Aorta (tissue), 5 donors: ENCODE measurements at regions not wholly inside any gene's neighbourhood (a gene's known extent, or its start where the extent isn't known, plus 50 kb on each side); places are given as distances from the start of the nearest gene placed in this dataset.

Source experiments
- ATAC-seq: fragments of 200-7000 bp; cut with Tn5 transposase; one replicate; pipeline ENCODE4 v1.9.1; 2022; ENCODE audit warnings: moderate library complexity; ENCODE audit not compliant: low FRiP score
- DNase-seq, 2 donors: peaks; one replicate each; pipeline ENCODE4 v3.0.0-alpha.2; 2020
- H3K27ac ChIP-seq, 2 donors: one replicate each; pipeline ENCODE4 v1.5.1; 2013; ENCODE audit warnings: low read length in 2 of 2, mild to moderate bottlenecking in 2 of 2, moderate library complexity in 2 of 2, control low read depth in 1 of 2, inconsistent platforms in 1 of 2, low read depth in 1 of 2
- H3K27me3 ChIP-seq, 2 donors: one replicate each; pipeline ENCODE4 v1.6.1; 2013; ENCODE audit warnings: control low read depth in 1 of 2, low read length in 1 of 2, mild to moderate bottlenecking in 1 of 2, moderate library complexity in 1 of 2; ENCODE audit not compliant: insufficient read depth in 2 of 2, control insufficient read depth in 1 of 2
- H3K36me3 ChIP-seq, 2 donors: one replicate each; pipeline ENCODE4 v1.6.1; 2013; ENCODE audit warnings: control low read depth in 1 of 2, low read length in 1 of 2, mild to moderate bottlenecking in 1 of 2; ENCODE audit not compliant: insufficient read depth in 2 of 2, control insufficient read depth in 1 of 2
- H3K4me1 ChIP-seq, 2 donors: one replicate each; pipeline ENCODE4 v1.6.1; 2013; ENCODE audit warnings: low read length in 2 of 2, control low read depth in 1 of 2, mild to moderate bottlenecking in 1 of 2, moderate library complexity in 1 of 2; ENCODE audit not compliant: insufficient read depth in 2 of 2, control insufficient read depth in 1 of 2
- H3K4me3 ChIP-seq, 2 donors: one replicate each; pipeline ENCODE4 v1.5.1; 2013; ENCODE audit warnings: low read length in 2 of 2, control low read depth in 1 of 2, mild to moderate bottlenecking in 1 of 2
- H3K9me3 ChIP-seq: one replicate; pipeline ENCODE4 v1.6.1; 2013; ENCODE audit warnings: mild to moderate bottlenecking, low read length; ENCODE audit not compliant: control insufficient read depth
- WGBS, 2 donors: extraction: QIAGEN DNeasy Blood & Tissue Kit; methylation state at CpG; one replicate each; pipeline ENCODE4 v1.1.7; 2013; 5-methylcytosine and 5-hydroxymethylcytosine counted together
- intact Hi-C, 2 donors: fragments of 100-400 bp; cut with DNase I; formaldehyde crosslinking; loops; one replicate each; pipeline versions ENCODE4 v1.14.2 to v1.15.0; 2022
- donor health status: healthy with polysubstance abuse.
- donor health status: Bipolar disorder and iron deficiency.
- donor health status: DM: no; HTN: no; CAD: no.
- donor health status: DM: no; HTN: no; CAD: no.
- donor health status: DM: yes; HTN: yes; CAD: no.

DNA sequence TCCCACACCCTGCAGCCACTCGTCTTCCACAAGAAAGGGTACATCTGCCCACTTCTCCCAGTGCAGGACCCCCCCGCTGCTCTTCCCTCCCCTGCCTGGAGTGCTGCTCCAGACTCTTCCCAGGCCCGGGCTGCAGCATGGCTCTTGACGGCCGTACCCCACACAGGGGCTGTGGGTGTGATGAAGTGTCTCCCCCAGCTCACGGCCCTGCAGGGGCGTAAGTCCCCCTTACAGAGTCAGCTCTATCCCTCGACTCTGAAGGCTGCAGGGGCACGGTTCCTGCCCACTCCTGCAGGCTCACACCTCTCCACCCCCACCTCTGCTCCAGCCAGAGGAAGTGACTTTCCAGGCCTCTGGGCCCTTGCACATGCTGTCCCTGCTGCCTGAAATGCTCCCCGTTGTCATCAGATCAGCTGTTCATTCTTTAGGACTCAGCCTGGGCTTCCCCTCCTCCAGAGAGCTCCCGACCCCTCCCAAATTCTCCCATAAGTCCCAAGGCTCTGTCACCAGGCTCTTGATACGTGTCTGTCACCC lies 180.6 kb upstream of the IER5L start:
- Histone ChIP-seq H3K36me3 (no peaks in the 10 kb centered on the region), H3K9me3 (peaks cover 3% of the 10 kb centered on the region), H3K27ac (no peak overlapping the region), H3K4me1 (no peaks in the 10 kb centered on the region), H3K27me3 (no peaks in the 10 kb centered on the region), H3K4me3 (no peak overlapping the region)
- 81 to 84% methylated on average over 12 of the region's 12 CpGs for WGBS, 2 donors
- intact Hi-C loops = no loop called here
- DNase-seq (peak in 1 of 2 donors; percentile 37), ATAC-seq (no peak)

DNA sequence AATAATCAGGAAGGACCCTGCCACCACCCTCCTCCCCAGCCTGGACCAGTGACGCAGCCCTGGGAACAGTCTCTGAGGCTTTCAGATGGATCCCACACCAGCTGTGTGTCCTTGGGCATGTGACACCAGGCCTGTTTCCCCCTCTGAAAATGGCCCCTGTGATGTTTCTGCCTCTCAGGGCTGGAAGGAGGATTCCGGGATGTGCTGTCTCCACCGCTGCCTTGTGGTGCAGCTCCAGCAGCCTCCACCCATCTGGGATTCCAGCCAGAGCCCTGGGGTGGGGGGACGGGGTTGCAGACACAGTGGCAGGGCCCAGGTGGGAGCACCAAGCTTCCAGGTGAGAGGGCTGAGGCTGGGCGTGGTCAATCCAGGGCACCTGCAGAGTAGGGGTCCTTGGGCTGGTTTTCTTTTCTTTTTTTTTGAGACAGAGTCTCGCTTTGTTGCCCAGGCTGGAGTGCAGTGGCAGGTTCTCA lies 179.7 kb upstream of the IER5L start:
- Histone ChIP-seq H3K4me3 (no peak overlapping the region), H3K27ac (no peak overlapping the region), H3K9me3 (peaks cover 3% of the 10 kb centered on the region), H3K27me3 (no peaks in the 10 kb centered on the region), H3K36me3 (no peaks in the 10 kb centered on the region), H3K4me1 (no peaks in the 10 kb centered on the region)
- 73 to 85% methylated on average over 6 of the region's 6 CpGs for WGBS, 2 donors
- intact Hi-C loops = no loop called here
- peak in 1 of 2 donors; percentile 37 for DNase-seq
- ATAC-seq = no peak

DNA sequence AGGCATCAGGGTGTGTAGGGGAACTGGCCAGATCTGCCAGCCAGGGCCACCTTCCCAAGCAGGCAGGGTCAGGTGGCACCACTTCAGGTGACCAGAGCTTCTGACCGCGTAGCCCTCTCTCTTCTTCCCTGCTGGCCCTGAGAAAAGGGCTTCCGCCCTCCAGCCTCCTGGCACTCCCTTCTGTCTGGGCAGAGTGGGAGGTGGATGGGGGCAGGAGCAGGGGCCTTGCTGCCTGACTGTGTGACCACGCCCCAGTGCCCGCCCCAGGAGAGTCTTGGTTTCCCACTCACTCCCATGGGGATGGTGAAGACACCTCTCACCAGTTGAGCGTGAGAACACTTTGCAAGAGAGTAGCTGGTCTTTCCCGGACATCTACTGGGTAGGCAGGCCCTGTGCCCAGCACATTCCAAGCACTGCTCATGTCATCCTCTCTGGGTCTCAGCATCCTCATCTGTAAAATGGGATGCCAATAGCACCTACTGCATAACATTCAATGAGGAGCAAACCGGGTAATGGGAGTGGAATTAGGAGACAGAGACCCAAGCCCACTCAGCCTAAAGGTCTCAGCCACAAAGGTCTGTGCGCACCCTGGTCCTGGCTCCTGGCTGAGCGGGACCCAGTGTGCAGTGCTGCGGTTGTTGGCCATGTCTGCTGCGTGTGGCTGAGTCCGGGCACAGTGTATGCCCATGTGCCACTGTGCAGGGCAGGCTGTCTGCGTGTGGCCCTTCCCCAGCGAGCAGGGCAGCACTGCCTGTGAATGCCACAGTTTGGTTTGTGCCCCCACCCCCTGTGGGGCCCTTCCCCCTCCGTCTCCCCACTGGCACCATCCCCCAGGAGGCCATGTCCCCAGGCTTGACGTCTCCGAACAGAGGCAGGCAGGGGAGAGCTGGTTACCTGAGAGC lies 179.1 kb upstream of the IER5L start:
- no peak for ATAC-seq
- intact Hi-C loops = no loop called here
- Histone ChIP-seq H3K4me1 (no peaks in the 10 kb centered on the region), H3K27me3 (no peaks in the 10 kb centered on the region), H3K9me3 (peaks cover 3% of the 10 kb centered on the region), H3K36me3 (no peaks in the 10 kb centered on the region), H3K4me3 (no peak overlapping the region), H3K27ac (no peak overlapping the region)
- DNase-seq = peak in 1 of 2 donors; percentile 44
- WGBS, 2 donors = 91 to 93% methylated on average over 18 of the region's 18 CpGs

DNA sequence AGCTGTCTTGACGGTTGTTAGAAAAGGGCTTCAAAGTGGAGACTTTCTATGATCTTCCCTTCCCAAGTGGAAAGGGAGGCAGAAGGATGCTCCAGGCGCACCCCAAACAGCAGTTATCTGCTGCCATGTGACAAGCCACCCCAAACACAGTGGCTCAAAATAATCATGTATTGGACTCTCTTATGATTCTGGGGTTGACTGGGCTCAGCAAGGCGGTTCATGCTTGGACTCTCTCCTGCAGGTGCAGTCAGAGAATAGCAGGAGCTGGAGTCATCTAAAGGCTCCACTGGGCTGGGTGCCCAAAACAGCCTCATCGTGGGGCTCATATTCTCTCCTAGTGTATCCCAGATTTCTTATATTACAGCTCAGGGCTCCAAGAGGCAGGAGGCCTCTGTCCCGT lies 177.6 kb upstream of the IER5L start:
- no peak overlapping the region for H3K4me3 ChIP-seq
- WGBS, 2 donors = 96 to 97% methylated on average over 5 of the region's 5 CpGs
- ATAC-seq (no peak), DNase-seq (no peak)
- H3K36me3 ChIP-seq = no peaks in the 10 kb centered on the region
- no peaks in the 10 kb centered on the region for H3K27me3 ChIP-seq
- H3K9me3 ChIP-seq = peaks cover 3% of the 10 kb centered on the region
- H3K27ac ChIP-seq = no peak overlapping the region
- intact Hi-C loops = no loop called here
- H3K4me1 ChIP-seq = no peaks in the 10 kb centered on the region

DNA sequence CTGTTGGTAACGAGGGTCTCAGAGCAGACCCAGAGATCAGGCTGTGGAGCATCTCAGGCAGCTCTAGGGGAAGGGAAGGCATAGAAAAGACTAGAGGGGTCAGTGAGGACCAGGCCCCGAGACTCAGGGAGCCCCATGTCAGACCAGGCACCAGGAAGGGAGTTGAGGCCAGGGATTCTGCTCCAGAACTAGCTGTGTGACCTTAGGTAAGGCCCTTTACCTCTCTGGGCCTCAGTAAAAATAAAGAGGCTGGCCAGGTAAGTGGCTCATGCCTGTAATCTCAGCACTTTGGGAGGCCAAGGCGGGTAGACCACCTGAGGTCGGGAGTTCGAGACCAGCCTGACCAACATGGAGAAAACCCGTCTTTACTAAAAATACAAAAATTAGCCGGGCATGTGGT lies 176.4 kb upstream of the IER5L start:
- H3K4me3 ChIP-seq = no peak overlapping the region
- H3K27ac ChIP-seq = no peak overlapping the region
- H3K4me1 ChIP-seq = no peaks in the 10 kb centered on the region
- peaks cover 3% of the 10 kb centered on the region for H3K9me3 ChIP-seq
- no peaks in the 10 kb centered on the region for H3K27me3 ChIP-seq
- DNase-seq (no peak), ATAC-seq (no peak)
- whole genome bisulfite sequencing, 2 donors = 96% methylated on average over 7 of the region's 7 CpGs
- intact Hi-C loops = no loop called here
- H3K36me3 ChIP-seq = no peaks in the 10 kb centered on the region

DNA sequence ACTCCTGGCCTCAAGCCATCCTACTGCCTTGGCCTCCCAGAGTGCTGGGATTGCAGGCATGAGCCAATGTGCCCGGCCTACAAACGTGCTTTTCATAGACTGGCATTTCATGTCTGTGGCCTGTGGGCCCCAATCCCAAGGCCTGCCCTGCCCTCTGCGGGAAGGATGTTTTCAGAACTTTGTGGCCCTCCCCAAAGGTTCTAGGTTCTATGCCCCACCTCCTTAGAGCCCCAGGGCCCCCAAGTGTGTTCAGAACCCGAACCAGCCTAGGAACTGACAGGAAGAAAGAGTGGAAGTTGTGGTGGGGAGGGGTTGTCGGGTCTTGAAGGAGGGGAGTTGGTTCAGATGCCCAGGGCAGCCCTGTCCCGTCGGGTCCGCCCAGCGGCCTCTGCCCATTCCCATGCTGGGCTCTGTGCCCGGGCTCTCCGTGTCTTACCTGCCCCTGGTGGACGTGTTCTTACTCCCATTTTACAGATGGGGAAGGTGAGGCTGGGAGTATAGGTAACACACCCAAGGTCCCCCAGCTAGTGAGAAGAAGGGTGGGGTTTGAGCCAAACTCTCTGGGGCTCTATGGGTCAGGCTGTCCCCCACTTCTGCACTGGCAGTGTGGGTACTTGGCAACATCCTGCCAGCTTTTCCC lies 175.8 kb upstream of the IER5L start:
- Histone ChIP-seq H3K4me1 (no peaks in the 10 kb centered on the region), H3K9me3 (peaks cover 3% of the 10 kb centered on the region), H3K36me3 (no peaks in the 10 kb centered on the region), H3K27ac (no peak overlapping the region), H3K27me3 (no peaks in the 10 kb centered on the region), H3K4me3 (no peak overlapping the region)
- 69% methylated on average over 12 of the region's 12 CpGs for WGBS, 2 donors
- intact Hi-C loops = loop anchor here in 1 of 2 donors (1.0 kb wide), 1 partner anchor 57 kb away; no protein-coding TSS in a partner anchor
- ATAC-seq (no peak), DNase-seq (no peak)

DNA sequence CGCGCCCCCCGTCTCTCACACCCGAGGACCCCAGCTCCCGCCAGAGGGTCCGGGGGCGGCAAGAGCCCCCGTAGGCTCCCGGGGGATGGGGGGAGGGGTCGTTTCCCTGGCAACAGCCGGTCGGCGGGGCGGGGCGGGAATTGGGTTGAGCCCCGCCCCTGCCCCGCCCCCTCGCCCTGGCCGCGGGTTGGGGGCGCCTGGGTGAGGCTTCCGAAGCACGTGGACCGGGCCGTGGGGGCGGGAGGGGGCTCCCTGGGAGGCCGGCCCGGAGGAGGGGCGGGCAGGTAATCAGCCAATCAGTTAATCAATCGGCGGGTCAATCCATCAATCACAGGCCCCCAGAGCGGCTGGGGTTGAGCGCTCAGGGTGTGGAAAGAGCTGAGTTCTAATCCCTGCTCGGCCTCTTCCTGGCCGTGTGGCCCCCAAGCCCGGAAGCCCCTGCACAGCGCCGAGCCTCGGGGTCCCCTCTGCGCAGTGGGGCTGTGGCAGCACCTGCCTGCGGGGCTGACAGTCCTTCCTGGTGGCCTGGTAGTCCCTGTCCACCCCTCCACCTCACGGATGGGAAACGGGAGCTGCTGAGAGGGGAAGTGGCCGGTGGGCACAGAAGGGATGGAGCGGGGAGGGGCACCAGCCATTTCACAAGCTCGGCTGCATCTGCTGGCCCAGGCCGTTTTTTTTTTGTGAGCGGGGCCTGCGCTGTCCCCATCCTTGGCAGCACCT lies 174.2 kb upstream of the IER5L start:
- DNase-seq = peak; percentile 70 to 88
- H3K9me3 ChIP-seq = peaks cover 3% of the 10 kb centered on the region

DNA sequence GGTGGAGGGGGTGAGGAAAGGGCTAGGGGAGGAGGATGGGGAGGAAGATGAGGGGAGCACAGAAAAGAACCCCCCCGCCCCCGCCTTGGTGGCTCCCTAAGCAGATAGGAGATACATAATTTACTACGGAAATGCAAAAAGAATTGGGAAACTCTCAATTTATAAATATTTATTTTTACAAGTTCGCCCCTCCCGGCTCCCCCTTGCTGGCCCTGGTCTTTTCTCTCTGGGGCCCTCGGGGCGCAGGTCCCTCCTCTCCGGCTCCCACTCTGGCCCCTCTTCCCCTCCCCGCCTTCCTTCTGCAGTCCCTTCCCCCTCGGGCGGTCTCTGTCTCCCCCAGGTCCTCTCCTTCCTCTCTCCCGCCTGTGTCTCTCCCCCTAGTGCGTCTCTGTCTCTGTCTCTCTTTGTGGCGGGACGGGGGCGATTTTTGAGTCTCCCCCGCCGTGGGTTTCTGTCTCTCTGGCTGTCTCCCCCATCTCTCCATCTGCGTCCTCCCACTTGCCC lies 173.6 kb upstream of the IER5L start:
- Histone ChIP-seq H3K4me3 (peak overlapping the region in 1 of 2 donors; percentile 6), H3K4me1 (no peaks in the 10 kb centered on the region), H3K9me3 (peaks cover 3% of the 10 kb centered on the region), H3K27me3 (no peaks in the 10 kb centered on the region), H3K36me3 (no peaks in the 10 kb centered on the region), H3K27ac (no peak overlapping the region)
- intact Hi-C loops = no loop called here
- DNase-seq = peak in 1 of 2 donors; percentile 29
- 11 to 14% methylated on average over 19 of the region's 19 CpGs for WGBS, 2 donors
- ATAC-seq = peak; percentile 40

More for the DNA sequence above, 174.2 kb upstream of the IER5L start:
- H3K36me3 ChIP-seq = no peaks in the 10 kb centered on the region
- H3K27me3 ChIP-seq = no peaks in the 10 kb centered on the region
- peak; percentile 45 for ATAC-seq
- intact Hi-C loops = no loop called here
- H3K4me1 ChIP-seq = no peaks in the 10 kb centered on the region
- WGBS, 2 donors = 18 to 19% methylated on average over 44 to 49 of the region's 49 CpGs
- H3K4me3 ChIP-seq = peak overlapping the region in 1 of 2 donors; percentile 6
- H3K27ac ChIP-seq = no peak overlapping the region
